Aorta (tissue), 5 donors: ENCODE measurements at regions not wholly inside any gene's neighbourhood (a gene's known extent, or its start where the extent isn't known, plus 50 kb on each side); places are given as distances from the start of the nearest gene placed in this dataset.

ENCODE experiments used
- ATAC-seq: fragments of 200-7000 bp; cut with Tn5 transposase; one replicate; pipeline ENCODE4 v1.9.1; 2022; ENCODE audit warnings: moderate library complexity; ENCODE audit not compliant: low FRiP score
- DNase-seq, 2 donors: peaks; one replicate each; pipeline ENCODE4 v3.0.0-alpha.2; 2020
- H3K27ac ChIP-seq, 2 donors: one replicate each; pipeline ENCODE4 v1.5.1; 2013; ENCODE audit warnings: low read length in 2 of 2, mild to moderate bottlenecking in 2 of 2, moderate library complexity in 2 of 2, control low read depth in 1 of 2, inconsistent platforms in 1 of 2, low read depth in 1 of 2
- H3K27me3 ChIP-seq, 2 donors: one replicate each; pipeline ENCODE4 v1.6.1; 2013; ENCODE audit warnings: control low read depth in 1 of 2, low read length in 1 of 2, mild to moderate bottlenecking in 1 of 2, moderate library complexity in 1 of 2; ENCODE audit not compliant: insufficient read depth in 2 of 2, control insufficient read depth in 1 of 2
- H3K36me3 ChIP-seq, 2 donors: one replicate each; pipeline ENCODE4 v1.6.1; 2013; ENCODE audit warnings: control low read depth in 1 of 2, low read length in 1 of 2, mild to moderate bottlenecking in 1 of 2; ENCODE audit not compliant: insufficient read depth in 2 of 2, control insufficient read depth in 1 of 2
- H3K4me1 ChIP-seq, 2 donors: one replicate each; pipeline ENCODE4 v1.6.1; 2013; ENCODE audit warnings: low read length in 2 of 2, control low read depth in 1 of 2, mild to moderate bottlenecking in 1 of 2, moderate library complexity in 1 of 2; ENCODE audit not compliant: insufficient read depth in 2 of 2, control insufficient read depth in 1 of 2
- H3K4me3 ChIP-seq, 2 donors: one replicate each; pipeline ENCODE4 v1.5.1; 2013; ENCODE audit warnings: low read length in 2 of 2, control low read depth in 1 of 2, mild to moderate bottlenecking in 1 of 2
- H3K9me3 ChIP-seq: one replicate; pipeline ENCODE4 v1.6.1; 2013; ENCODE audit warnings: mild to moderate bottlenecking, low read length; ENCODE audit not compliant: control insufficient read depth
- WGBS, 2 donors: extraction: QIAGEN DNeasy Blood & Tissue Kit; methylation state at CpG; one replicate each; pipeline ENCODE4 v1.1.7; 2013; 5-methylcytosine and 5-hydroxymethylcytosine counted together
- intact Hi-C, 2 donors: fragments of 100-400 bp; cut with DNase I; formaldehyde crosslinking; loops; one replicate each; pipeline versions ENCODE4 v1.14.2 to v1.15.0; 2022
- donor health status: healthy with polysubstance abuse.
- donor health status: Bipolar disorder and iron deficiency.
- donor health status: DM: no; HTN: no; CAD: no.
- donor health status: DM: no; HTN: no; CAD: no.
- donor health status: DM: yes; HTN: yes; CAD: no.

- Histone ChIP-seq H3K4me3 (no peak overlapping the region), H3K27me3 (no peaks in the 10 kb centered on the region), H3K36me3 (no peaks in the 10 kb centered on the region), H3K9me3 (peaks cover 1% of the 10 kb centered on the region), H3K27ac (no peak overlapping the region), H3K4me1 (no peaks in the 10 kb centered on the region)
- DNase-seq: no peak
- no peak for ATAC-seq
- WGBS, 2 donors: 88 to 93% methylated on average over 7 of the region's 7 CpGs
- intact Hi-C loops: no loop called here
Measured at GRCh38 chr9:16076511-16076910, 523.7 kb downstream of the CCDC171 start.

GRCh38 chr9:16082796-16083195 lies 530.0 kb downstream of the CCDC171 start:
- no peaks in the 10 kb centered on the region for H3K4me1 ChIP-seq
- no peak overlapping the region for H3K4me3 ChIP-seq
- WGBS, 2 donors: 76 to 87% methylated on average over 1 of the region's 1 CpG
- H3K36me3 ChIP-seq: no peaks in the 10 kb centered on the region
- no peak overlapping the region for H3K27ac ChIP-seq
- peaks cover 3% of the 10 kb centered on the region for H3K9me3 ChIP-seq
- intact Hi-C loops: no loop called here
- ATAC-seq (no peak), DNase-seq (no peak)
- no peaks in the 10 kb centered on the region for H3K27me3 ChIP-seq

DNA sequence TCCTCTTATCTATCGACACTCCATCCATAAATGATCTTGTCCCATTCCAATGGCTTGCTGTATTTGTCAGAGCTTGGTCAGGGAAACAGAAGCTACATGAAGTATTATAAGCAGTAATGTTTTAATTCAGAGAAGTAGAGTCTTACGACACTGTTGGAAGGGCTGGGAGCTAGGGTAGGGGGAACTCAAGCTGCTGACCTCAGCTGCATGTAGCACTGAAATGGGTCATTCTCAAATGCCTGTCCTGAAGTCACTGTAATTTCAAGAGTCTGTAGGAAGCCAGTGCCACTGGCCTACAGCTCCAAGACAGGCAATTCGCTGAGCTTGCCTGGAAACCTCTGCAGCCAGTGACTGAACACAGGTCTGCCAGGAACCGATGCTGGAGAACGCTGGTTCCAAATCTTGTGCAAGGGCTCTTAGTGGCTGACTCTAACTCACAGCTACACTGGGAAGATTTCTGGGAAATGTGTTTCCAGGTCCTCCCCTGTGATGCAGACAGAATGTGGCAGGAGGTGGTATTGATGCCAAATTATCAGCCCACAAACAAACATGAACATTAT lies 532.4 kb downstream of the CCDC171 start:
- Histone ChIP-seq H3K4me1 (no peaks in the 10 kb centered on the region), H3K4me3 (no peak overlapping the region), H3K27ac (no peak overlapping the region), H3K27me3 (no peaks in the 10 kb centered on the region), H3K9me3 (peaks cover 3% of the 10 kb centered on the region), H3K36me3 (no peaks in the 10 kb centered on the region)
- ATAC-seq: peak; percentile 78
- intact Hi-C loops: no loop called here
- peak in 1 of 2 donors; percentile 59 for DNase-seq
- WGBS, 2 donors: 76 to 81% methylated on average over 5 of the region's 5 CpGs

DNA sequence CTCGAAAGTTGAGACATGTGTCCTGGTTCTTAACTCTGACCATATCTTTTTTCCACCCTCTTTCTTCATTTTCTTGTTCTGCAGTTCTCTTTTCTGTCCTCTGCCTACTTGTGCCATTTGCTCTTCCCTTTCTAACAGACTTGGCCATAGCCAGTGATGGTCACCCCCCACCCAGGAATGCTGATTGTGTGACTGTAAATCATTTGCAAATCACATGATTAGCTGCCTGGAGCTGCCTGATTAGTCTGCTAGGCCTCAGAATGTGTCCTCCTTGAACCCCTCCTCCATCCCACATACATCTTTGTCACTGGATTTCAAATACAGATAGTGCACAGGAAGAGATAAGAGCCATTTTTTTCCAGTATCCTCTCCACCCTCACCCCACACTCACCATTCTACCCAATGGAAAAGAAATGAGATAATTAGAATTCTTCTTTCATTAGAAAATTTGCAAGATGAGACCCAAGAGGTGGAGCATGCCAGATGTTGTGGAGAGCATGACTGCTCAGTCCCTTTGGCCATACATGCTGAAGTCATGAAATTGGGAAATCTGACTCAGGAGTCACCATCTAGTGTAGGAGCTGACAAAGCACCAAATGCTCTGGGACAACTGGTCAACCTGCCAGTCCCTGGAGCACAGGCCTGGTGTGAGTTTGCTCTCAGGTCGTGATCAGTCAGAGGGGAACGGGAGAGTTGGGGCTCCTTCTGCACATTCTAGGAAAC lies 538.2 kb downstream of the CCDC171 start:
- no peaks in the 10 kb centered on the region for H3K36me3 ChIP-seq
- ATAC-seq: no peak
- intact Hi-C loops: no loop called here
- no peaks in the 10 kb centered on the region for H3K4me1 ChIP-seq
- H3K9me3 ChIP-seq: peaks cover 3% of the 10 kb centered on the region
- 96% methylated on average over 3 of the region's 3 CpGs for WGBS, 2 donors
- H3K4me3 ChIP-seq: no peak overlapping the region
- no peak for DNase-seq
- H3K27ac ChIP-seq: no peak overlapping the region
- H3K27me3 ChIP-seq: no peaks in the 10 kb centered on the region

DNA sequence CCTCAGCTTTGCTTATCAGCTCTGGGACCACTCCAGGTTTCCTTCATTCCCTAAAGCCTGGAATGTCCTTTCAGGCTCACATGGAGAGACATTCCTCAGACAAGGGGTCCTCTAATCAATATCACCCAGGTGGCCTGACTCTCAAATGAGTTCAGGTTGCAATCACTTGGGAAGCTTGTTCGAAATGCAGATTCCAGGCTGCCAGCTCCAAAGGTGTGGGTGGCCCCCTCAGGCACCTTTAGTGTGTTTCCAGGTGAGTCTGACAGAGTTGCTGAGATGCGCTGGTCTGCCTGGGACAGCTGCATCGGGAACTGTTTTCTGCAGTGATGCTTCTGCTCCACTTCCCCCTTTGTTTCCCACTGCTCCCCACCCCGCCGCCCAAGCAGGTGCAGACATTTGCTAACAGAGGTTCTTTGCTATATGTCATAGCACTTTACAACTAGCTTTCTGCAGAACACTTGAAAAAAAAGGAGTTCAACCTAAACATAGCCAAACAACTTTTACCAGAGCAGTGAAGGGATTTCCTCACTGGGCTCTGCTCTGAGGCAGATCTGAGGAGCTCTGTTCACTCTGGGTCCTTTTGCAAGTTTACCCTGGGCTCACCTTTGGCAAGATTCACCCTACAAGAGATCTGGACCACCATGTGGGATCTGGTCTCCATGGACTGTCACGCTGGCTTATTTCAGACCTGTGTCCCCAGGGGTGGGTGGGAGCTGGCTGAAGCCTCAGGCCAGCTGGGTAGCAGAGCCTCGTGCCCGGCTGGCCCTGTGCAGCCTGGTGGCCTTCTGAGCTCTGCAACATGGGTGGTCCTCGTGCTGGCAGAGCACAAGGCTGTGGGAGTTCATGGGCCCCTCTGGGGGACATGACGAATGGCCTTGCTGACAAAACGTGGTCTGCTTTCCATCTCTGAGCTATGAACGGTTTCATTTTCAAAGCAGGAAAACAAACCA lies 539.6 kb downstream of the CCDC171 start:
- Histone ChIP-seq H3K9me3 (peaks cover 3% of the 10 kb centered on the region), H3K4me3 (no peak overlapping the region), H3K27ac (no peak overlapping the region), H3K36me3 (no peaks in the 10 kb centered on the region), H3K27me3 (no peaks in the 10 kb centered on the region), H3K4me1 (no peaks in the 10 kb centered on the region)
- 43 to 53% methylated on average over 12 of the region's 12 CpGs for WGBS, 2 donors
- intact Hi-C loops: no loop called here
- DNase-seq: no peak
- ATAC-seq: peak; percentile 29

- ATAC-seq (no peak), DNase-seq (no peak)
- Histone ChIP-seq H3K9me3 (peaks cover 2% of the 10 kb centered on the region), H3K27ac (no peak overlapping the region), H3K36me3 (no peaks in the 10 kb centered on the region), H3K4me3 (no peak overlapping the region), H3K27me3 (no peaks in the 10 kb centered on the region), H3K4me1 (no peaks in the 10 kb centered on the region)
- intact Hi-C loops: no loop called here
- 95 to 97% methylated on average over 5 of the region's 5 CpGs for WGBS, 2 donors
Measured at GRCh38 chr9:16098306-16098705, 545.5 kb downstream of the CCDC171 start.

DNA sequence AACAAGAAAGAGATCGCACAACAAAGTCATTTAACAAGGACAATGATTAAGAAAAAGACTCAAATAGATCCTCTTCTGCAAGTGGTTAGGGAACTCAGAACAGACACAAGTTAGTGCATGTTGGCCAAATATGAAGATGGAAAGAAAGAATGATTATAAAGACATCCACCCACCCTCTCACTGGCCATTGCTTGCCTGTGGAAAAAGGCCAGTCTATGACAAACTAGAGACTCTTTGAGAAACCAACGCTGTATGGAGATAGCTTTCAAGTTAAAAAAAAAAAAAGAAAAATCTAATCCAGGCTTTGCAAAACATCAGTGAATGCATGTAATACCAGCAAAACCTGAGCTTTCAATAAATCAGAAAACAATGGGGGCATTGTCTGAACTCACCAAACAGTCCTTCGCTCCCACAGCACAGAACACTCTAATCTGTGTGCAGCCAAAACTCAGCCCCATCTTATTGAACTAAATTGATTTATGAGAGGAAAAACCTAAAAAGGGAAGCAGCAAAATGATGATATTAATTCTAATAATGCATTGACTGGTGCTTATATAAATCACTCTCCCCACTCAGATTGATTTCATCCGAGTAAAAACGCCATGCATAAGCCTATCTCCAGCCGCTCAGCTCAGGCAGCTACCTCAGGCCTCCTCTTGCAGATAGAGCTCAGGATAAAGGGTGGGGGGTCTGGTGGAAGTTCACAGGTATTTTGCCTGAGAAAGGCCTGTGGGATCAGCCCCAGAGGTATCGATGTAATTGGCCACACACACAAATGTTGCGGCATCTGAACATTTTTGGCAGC lies 547.1 kb downstream of the CCDC171 start:
- H3K4me1 ChIP-seq: no peaks in the 10 kb centered on the region

DNA sequence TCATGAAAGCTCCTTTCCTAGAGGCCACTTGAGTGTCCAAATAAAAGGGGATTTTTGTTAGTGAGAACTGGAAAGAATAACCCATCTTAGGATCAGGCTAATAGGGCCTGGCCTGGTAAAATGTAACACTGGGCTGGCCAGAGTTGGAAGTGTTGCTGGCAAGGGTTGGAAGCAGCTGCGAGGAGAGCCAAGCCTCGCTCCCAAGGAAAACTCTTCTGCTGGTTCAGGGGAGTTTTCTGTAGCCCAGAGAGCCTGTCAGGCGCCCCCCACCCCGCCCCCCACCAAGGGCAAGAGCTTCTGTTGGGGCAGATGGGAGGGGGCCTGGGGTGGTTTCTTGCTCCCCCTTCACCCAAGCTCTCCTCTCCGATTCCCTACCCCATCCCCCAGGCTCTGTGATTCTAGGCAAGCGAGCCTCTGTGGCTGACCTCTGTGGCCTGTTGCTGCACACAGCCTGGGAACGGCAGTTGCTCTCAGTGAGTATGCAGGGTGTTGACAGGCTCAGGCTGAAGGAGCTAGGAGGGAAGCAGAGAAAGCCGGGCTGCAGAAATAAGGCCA lies 547.8 kb downstream of the CCDC171 start:
- Histone ChIP-seq H3K4me1 (no peaks in the 10 kb centered on the region), H3K4me3 (no peak overlapping the region), H3K36me3 (no peaks in the 10 kb centered on the region), H3K9me3 (no peaks in the 10 kb centered on the region), H3K27ac (no peak overlapping the region), H3K27me3 (no peaks in the 10 kb centered on the region)
- intact Hi-C loops: no loop called here
- DNase-seq (peak; percentile 77 to 80), ATAC-seq (peak; percentile 92)
- WGBS, 2 donors: 1 to 15% methylated on average over 8 of the region's 8 CpGs

More for the DNA sequence above, 547.1 kb downstream of the CCDC171 start:
- peak; percentile 5 for ATAC-seq
- no peaks in the 10 kb centered on the region for H3K27me3 ChIP-seq
- H3K9me3 ChIP-seq: no peaks in the 10 kb centered on the region
- DNase-seq: no peak
- intact Hi-C loops: no loop called here
- no peak overlapping the region for H3K27ac ChIP-seq
- 87 to 89% methylated on average over 8 of the region's 8 CpGs for WGBS, 2 donors
- H3K36me3 ChIP-seq: no peaks in the 10 kb centered on the region
- H3K4me3 ChIP-seq: no peak overlapping the region
